ENCODE measurements at regions not wholly inside any gene's neighbourhood (a gene's known extent, or its start where the extent isn't known, plus 50 kb on each side); places are given as distances from the start of the nearest gene placed in this dataset.

- TF ChIP-seq CTCF (IDR thresholded peaks at IDR 0.05) (no peak), POLR2A (IDR thresholded peaks at IDR 0.05) (no peak)
These were observed 75.7 kb upstream of the TBX3 start for GRCh38 chr12:114759635-114760034.

Measured in thyroid gland (tissue), 4 donors.